Activated naive CD4-positive, alpha-beta T cell treated with anti-CD3 and anti-CD28 coated beads, Interleukin-2, amount 50 U/mL, for 24 hours (primary cell): ENCODE measurements at regions not wholly inside any gene's neighbourhood (a gene's known extent, or its start where the extent isn't known, plus 50 kb on each side); places are given as distances from the start of the nearest gene placed in this dataset.

Experiments
- H3K27ac Mint-ChIP-seq: one replicate; pipeline ENCODE4 v1.8.0; 2021; ENCODE audit warnings: mild to moderate bottlenecking, mixed read lengths
- H3K27me3 Mint-ChIP-seq: one replicate; pipeline ENCODE4 v1.8.0; 2021; ENCODE audit warnings: mixed read lengths
- H3K36me3 Mint-ChIP-seq: one replicate; pipeline ENCODE4 v1.8.0; 2021; ENCODE audit warnings: mixed read lengths
- H3K4me1 Mint-ChIP-seq: one replicate; pipeline ENCODE4 v1.8.0; 2021; ENCODE audit warnings: mixed read lengths
- H3K4me3 Mint-ChIP-seq: one replicate; pipeline ENCODE4 v1.8.0; 2021; ENCODE audit warnings: mild to moderate bottlenecking, mixed read lengths
- H3K9me3 Mint-ChIP-seq: one replicate; pipeline ENCODE4 v1.8.0; 2021; ENCODE audit warnings: mixed read lengths

GRCh38 chr9:12963537-12963936 is 188.7 kb downstream of the LURAP1L start:
- H3K4me3 Mint-ChIP-seq, result no peak overlapping the region
- no peak overlapping the region for H3K27ac Mint-ChIP-seq
- H3K27me3 Mint-ChIP-seq, result no peaks in the 10 kb centered on the region
- no peaks in the 10 kb centered on the region for H3K36me3 Mint-ChIP-seq
- H3K9me3 Mint-ChIP-seq, result peaks cover 10% of the 10 kb centered on the region
- no peaks in the 10 kb centered on the region for H3K4me1 Mint-ChIP-seq

DNA sequence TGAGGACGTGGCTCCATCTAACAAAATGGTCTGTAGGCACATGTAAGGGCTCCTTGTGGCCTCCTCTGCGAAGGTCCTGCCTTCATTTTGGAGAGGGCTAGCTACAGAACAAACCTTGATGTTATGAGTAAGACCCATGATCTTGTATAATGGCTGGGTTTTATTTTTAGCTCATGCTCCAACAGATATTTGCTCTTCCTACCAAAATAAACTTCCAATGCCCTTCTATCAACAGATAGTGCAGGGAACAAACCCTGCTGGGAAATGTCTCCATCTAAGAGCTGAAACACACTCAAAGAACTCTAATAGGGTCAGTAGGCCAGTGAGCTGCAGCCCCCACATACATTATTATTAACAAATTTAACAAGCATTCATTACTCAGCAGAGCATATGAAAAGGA is 189.5 kb downstream of the LURAP1L start:
- H3K4me1 Mint-ChIP-seq, result no peaks in the 10 kb centered on the region
- H3K4me3 Mint-ChIP-seq, result no peak overlapping the region
- no peaks in the 10 kb centered on the region for H3K36me3 Mint-ChIP-seq
- H3K27ac Mint-ChIP-seq, result no peak overlapping the region
- peaks cover 4% of the 10 kb centered on the region for H3K9me3 Mint-ChIP-seq
- no peaks in the 10 kb centered on the region for H3K27me3 Mint-ChIP-seq

DNA sequence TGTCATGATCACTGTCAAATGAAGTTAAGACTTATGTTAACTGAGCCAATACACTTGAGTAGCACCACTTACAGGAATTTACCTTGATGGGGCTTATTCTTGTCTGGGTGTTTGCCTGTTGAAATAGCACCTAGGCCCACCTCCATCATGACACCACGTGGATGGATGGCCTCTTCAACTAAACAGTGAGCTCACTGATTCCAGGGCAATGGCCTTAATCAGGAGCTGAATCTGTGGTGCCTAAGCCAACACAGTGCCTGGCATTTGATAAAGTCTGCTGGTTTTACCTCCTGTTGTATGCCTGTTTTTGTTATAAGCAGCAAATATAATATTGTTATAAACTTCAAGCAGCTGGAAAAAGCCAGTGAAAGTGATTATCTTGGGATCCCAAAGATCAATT is 190.5 kb downstream of the LURAP1L start:
- no peaks in the 10 kb centered on the region for H3K4me1 Mint-ChIP-seq
- no peak overlapping the region for H3K4me3 Mint-ChIP-seq
- H3K36me3 Mint-ChIP-seq, result no peaks in the 10 kb centered on the region
- H3K27me3 Mint-ChIP-seq, result no peaks in the 10 kb centered on the region
- H3K9me3 Mint-ChIP-seq, result peaks cover 4% of the 10 kb centered on the region
- H3K27ac Mint-ChIP-seq, result no peak overlapping the region

- H3K4me1 Mint-ChIP-seq, result no peaks in the 10 kb centered on the region
- no peak overlapping the region for H3K27ac Mint-ChIP-seq
- no peak overlapping the region for H3K4me3 Mint-ChIP-seq
- H3K36me3 Mint-ChIP-seq, result no peaks in the 10 kb centered on the region
- no peaks in the 10 kb centered on the region for H3K9me3 Mint-ChIP-seq
- no peaks in the 10 kb centered on the region for H3K27me3 Mint-ChIP-seq
Observed at GRCh38 chr9:12968093-12968492, 193.3 kb downstream of the LURAP1L start.

- Mint-ChIP-seq H3K27ac (no peak overlapping the region), H3K4me3 (no peak overlapping the region), H3K9me3 (peaks cover 1% of the 10 kb centered on the region), H3K4me1 (no peaks in the 10 kb centered on the region), H3K27me3 (no peaks in the 10 kb centered on the region), H3K36me3 (no peaks in the 10 kb centered on the region)
Observed at GRCh38 chr9:12972608-12973589, 198.1 kb downstream of the LURAP1L start.

DNA sequence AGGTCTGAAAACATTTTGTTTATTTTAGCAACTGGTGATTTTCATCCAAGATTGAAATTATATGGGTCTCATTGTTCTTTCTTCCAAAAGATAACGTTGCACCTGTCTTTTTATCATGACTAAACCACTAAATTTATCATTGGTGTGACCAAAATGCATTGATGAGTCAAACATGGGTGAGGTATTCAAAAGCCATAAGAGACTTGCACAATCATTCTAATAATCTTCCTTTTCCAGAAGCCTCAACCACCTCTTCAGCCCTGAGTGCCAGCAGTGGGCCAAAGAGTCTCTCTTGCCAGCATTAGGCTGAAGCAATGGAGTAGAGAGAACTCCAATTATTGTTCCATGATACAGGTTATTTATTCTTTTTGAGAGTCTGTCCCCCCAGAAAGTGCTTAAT is 198.9 kb downstream of the LURAP1L start:
- Mint-ChIP-seq H3K4me3 (no peak overlapping the region), H3K36me3 (no peaks in the 10 kb centered on the region), H3K27me3 (no peaks in the 10 kb centered on the region), H3K4me1 (no peaks in the 10 kb centered on the region), H3K27ac (no peak overlapping the region), H3K9me3 (peaks cover 6% of the 10 kb centered on the region)

GRCh38 chr9:12974671-12975070 is 199.9 kb downstream of the LURAP1L start:
- H3K4me1 Mint-ChIP-seq, result no peaks in the 10 kb centered on the region
- H3K4me3 Mint-ChIP-seq, result no peak overlapping the region
- peaks cover 6% of the 10 kb centered on the region for H3K9me3 Mint-ChIP-seq
- no peak overlapping the region for H3K27ac Mint-ChIP-seq
- no peaks in the 10 kb centered on the region for H3K36me3 Mint-ChIP-seq
- no peaks in the 10 kb centered on the region for H3K27me3 Mint-ChIP-seq

DNA sequence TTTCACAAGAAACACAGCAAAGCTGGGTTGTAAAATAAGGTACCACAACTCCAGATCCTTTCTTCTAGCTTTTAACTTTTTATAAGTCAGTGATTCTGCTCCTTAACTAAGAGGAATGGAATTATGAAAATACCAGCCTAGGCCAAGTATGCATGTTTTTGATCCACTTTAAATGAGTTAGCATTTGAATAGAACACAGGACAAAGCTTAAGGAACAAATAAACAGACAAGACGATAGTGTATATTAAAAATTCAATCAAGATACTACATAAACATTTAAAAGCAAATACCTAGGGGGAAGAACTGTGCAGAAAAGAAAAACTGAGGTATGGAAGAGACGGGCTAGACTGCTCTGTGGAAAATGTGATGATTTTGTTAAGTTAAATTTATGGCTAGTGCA is 200.7 kb downstream of the LURAP1L start:
- H3K36me3 Mint-ChIP-seq, result no peaks in the 10 kb centered on the region
- no peak overlapping the region for H3K27ac Mint-ChIP-seq
- H3K4me3 Mint-ChIP-seq, result no peak overlapping the region
- no peaks in the 10 kb centered on the region for H3K4me1 Mint-ChIP-seq
- no peaks in the 10 kb centered on the region for H3K27me3 Mint-ChIP-seq
- H3K9me3 Mint-ChIP-seq, result peaks cover 6% of the 10 kb centered on the region

DNA sequence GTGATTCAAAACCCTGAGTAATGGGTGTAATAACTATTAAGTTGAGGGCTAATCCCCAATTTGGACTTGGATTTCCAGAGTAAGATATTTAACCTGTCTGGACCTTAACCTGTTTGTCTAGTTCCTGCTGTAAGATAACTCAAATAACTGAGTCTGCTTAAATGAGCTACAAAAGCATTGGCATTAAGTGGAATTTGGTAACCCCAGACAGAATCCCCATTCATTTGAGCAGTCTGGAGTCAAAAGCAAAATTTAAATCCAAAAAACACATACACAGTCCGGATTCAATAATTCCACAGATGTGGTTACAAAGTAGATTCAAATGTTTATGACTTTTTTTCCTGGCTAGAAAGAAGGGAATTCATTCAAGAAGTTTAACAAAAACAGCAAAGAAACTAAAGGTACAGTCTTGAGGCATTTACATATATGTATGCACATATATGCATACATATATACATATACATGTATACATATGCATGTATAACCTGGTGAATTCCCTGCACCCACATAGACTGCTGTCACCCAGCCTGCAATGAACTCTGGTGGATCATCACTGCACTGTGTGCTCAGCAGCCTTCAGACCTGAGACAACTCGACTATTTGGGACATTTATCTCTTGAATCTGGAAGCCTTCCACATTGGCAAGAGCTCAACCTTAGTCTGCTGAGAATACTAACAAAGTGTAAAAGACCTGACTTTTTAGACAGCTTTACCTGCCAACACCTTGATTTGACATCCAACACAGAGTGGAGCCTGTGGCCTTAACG is 205.4 kb downstream of the LURAP1L start:
- Mint-ChIP-seq H3K36me3 (no peaks in the 10 kb centered on the region), H3K4me1 (no peaks in the 10 kb centered on the region), H3K27ac (no peak overlapping the region), H3K9me3 (peaks cover 6% of the 10 kb centered on the region), H3K27me3 (no peaks in the 10 kb centered on the region), H3K4me3 (no peak overlapping the region)

DNA sequence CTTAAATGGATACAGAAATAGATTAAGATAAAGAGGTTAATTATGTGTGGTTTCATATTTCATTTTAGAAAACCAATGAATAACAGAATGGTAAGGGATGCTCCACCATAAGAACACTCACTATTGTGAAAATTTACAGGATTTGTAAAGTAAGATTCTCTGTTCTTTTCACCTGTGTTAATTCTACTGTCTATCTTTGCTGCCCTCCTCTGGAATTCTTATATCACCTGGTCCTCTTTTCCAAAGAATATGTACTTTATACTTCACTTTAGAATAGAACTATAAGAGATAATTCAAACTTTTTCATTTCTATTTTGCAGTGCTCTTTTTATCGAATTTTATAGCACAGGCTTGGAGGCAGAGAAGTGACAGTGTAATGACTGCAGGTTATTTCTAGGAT is 213.4 kb downstream of the LURAP1L start:
- no peaks in the 10 kb centered on the region for H3K27me3 Mint-ChIP-seq
- no peaks in the 10 kb centered on the region for H3K4me1 Mint-ChIP-seq
- no peak overlapping the region for H3K4me3 Mint-ChIP-seq
- H3K27ac Mint-ChIP-seq, result no peak overlapping the region
- H3K36me3 Mint-ChIP-seq, result no peaks in the 10 kb centered on the region
- H3K9me3 Mint-ChIP-seq, result peaks cover 6% of the 10 kb centered on the region

DNA sequence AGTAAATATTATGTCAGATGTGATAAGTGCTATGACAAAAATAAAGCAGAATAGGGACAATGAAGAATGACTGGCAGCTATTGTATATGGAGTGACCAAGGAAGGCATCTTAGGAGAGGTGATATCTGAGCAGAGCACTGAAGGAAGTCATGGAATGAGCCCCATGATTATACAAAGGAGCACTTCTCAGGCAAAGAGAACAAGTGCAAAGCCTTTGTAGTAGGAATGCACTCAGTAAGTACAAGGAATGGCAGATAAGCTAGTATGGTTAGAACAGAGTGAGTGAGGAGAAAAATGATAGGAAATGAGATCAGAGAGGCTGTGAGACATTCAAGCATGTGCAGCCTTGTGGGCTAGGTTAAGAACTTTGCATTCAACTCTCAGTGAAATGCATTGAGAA is 214.8 kb downstream of the LURAP1L start:
- Mint-ChIP-seq H3K27ac (no peak overlapping the region), H3K36me3 (no peaks in the 10 kb centered on the region), H3K4me1 (no peaks in the 10 kb centered on the region), H3K9me3 (peaks cover 6% of the 10 kb centered on the region), H3K27me3 (no peaks in the 10 kb centered on the region), H3K4me3 (no peak overlapping the region)

GRCh38 chr9:12993466-12993865 is 218.6 kb downstream of the LURAP1L start:
- Mint-ChIP-seq H3K36me3 (no peaks in the 10 kb centered on the region), H3K27me3 (no peaks in the 10 kb centered on the region), H3K27ac (no peak overlapping the region), H3K4me1 (no peaks in the 10 kb centered on the region), H3K9me3 (peaks cover 6% of the 10 kb centered on the region), H3K4me3 (no peak overlapping the region)

DNA sequence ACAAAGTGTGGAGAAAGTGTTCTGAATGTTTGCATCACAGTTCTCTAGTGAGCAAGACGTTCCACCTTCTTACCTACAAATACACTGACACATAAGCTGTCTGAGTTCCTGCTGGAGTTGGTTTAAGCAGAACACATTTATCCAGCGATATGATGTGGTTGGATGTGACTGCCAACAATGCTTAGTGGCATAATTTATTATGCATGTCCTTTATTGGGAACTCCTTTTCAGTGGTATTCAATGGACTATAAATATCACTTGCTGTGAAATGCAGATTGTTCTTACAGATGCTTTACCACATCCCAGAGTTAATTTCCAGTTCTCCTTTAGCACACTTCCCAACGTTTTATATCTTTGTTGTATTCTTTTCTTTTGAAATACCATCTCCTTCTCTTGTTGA is 222.2 kb downstream of the LURAP1L start:
- no peaks in the 10 kb centered on the region for H3K4me1 Mint-ChIP-seq
- H3K4me3 Mint-ChIP-seq, result no peak overlapping the region
- no peaks in the 10 kb centered on the region for H3K27me3 Mint-ChIP-seq
- no peaks in the 10 kb centered on the region for H3K9me3 Mint-ChIP-seq
- H3K27ac Mint-ChIP-seq, result no peak overlapping the region
- H3K36me3 Mint-ChIP-seq, result no peaks in the 10 kb centered on the region

DNA sequence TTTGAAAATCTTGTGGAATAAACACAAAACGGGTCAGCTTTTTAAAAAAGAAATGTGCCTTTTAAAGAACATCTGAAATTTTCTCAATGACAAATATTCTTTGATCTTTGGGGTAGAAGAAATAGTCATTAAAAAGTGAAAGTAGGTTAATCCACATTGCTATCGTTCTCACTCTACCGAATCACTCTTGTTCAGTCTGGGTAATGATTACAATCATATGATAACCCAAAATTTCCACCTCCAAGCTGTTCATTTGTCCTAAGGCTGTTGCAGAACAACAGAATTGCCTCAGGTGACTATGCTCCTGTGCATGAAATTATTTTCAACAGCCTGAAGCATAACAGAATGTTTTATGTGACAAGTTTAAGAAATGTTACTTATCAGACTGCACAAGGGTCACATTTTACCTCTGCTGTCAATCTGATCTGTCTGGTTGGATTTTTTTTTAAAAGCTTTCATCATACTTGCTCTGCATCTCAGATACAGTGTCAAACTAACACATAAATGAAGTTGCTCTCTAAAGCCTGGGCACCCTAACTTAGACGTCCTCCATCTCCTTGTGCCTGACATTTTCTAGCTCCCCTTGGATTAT is 227.3 kb downstream of the LURAP1L start:
- Mint-ChIP-seq H3K27me3 (no peaks in the 10 kb centered on the region), H3K9me3 (no peaks in the 10 kb centered on the region), H3K4me3 (no peak overlapping the region), H3K36me3 (no peaks in the 10 kb centered on the region), H3K4me1 (no peaks in the 10 kb centered on the region), H3K27ac (no peak overlapping the region)

- Mint-ChIP-seq H3K4me1 (no peaks in the 10 kb centered on the region), H3K4me3 (no peak overlapping the region), H3K36me3 (no peaks in the 10 kb centered on the region), H3K9me3 (no peaks in the 10 kb centered on the region), H3K27me3 (no peaks in the 10 kb centered on the region), H3K27ac (no peak overlapping the region)
Observed at GRCh38 chr9:13002740-13003139, 227.9 kb downstream of the LURAP1L start.

DNA sequence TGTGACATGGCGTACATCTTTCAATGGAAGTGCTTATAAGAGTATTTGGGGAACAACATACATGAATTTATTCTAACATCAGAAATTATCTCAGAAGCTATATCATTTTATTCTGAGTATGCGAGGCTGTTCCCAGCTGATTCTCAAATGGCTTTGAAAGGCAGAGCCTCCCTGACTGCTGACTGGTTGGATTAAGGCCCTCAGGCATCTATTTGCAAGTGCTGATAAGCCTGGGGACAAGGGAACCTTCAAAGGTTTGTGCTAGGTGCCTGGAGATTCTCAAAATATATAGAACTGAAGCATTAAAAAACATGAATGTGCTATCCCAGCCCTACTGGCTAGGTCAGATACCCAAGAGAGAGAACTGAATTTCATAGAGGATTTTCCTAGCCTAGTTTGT is 235.1 kb downstream of the LURAP1L start:
- H3K4me3 Mint-ChIP-seq, result no peak overlapping the region
- no peaks in the 10 kb centered on the region for H3K36me3 Mint-ChIP-seq
- H3K27me3 Mint-ChIP-seq, result no peaks in the 10 kb centered on the region
- no peaks in the 10 kb centered on the region for H3K4me1 Mint-ChIP-seq
- H3K9me3 Mint-ChIP-seq, result peaks cover 4% of the 10 kb centered on the region
- no peak overlapping the region for H3K27ac Mint-ChIP-seq
